ENCODE measurements at regions not wholly inside any gene's neighbourhood (a gene's known extent, or its start where the extent isn't known, plus 50 kb on each side); places are given as distances from the start of the nearest gene placed in this dataset.
A peak's percentile ranks its signal among the peaks of the same experiment; 100 is the strongest.
"Not testable (repeated sequence)": the region's sequence is repeated elsewhere in the genome, so short reads cannot be mapped to it uniquely, and the experiment has no call there.

DNA sequence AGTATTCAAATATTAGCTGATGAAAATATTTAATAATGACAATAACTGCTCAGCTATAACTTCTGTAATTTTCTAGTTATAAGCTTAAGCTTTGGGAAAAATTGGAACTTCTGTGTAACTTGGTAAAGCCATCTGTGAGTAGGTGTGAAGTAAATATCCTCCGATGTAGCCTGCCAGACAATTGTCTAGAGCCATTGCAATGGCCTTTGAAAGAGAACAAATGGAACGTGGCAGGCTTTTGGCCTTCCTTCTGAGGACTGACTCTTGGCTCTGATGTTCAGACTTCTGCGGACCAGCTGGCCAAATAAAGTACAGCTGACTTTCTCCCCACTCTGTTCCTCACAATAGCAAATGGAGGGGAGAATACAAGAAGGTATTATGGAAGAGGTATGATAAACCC, 203.4 kb upstream of the NMUR2 start:
- no peak for DNase-seq (ENCODE audit: low read depth)

DNA sequence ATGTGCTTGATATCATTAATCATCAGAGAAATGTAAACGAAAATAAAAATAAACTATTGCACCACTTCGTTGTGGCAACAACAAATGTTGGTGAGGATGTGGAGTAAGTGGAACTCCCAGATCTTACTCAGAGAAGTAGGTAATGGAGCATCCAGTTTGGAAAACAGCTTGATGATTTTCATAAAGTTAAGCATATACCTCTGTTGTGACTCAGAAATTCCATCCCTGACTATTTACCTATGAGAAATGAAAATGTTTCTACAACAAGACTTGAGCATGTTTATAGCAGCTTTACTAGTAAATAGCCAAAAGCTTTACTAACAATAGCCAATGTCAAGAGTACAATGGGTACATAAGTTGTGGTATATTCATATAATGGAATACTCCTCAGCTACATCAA, 214.7 kb upstream of the NMUR2 start:
- DNase-seq (ENCODE audit: low read depth), result no peak

DNA sequence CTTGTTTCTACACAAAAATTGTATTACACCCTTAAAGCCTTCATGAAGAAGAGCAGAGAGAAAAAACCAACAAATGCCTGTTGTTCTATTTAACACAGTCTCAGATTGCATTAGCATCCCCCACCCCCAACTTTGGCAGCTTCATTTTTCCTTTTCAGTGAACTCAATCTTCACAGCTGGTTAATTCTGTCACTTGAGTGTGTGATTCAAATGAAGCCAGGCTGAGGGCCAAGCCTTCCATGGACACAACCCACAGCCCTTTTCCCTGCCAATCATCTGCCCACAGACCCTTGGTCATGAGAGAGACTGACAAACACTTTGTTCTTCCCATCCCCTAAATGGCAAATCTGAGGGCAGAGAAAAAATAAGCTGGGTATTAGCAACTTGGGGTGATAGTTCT, 217.5 kb upstream of the NMUR2 start:
- no peak for DNase-seq (ENCODE audit: low read depth)

DNA sequence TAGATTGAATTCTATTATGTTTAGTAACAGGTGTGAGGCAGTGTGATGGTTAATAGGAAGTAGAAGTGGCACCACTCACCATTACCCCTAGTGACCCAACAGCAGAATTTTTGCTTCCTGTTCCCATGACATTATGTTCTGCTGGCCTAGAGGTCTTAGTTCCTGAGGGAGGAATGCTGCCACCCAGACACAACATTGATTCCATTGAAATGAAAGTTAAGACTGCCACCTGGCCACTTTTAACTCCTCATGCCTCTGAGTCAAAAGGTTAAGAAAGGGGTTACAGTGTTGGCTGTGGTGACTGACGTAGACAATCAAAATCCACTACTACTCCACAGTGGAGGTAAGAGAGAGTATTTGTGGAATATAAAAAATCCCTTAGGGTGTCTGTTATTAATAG, 218.9 kb upstream of the NMUR2 start:
- no peak for DNase-seq (ENCODE audit: low read depth)

DNA sequence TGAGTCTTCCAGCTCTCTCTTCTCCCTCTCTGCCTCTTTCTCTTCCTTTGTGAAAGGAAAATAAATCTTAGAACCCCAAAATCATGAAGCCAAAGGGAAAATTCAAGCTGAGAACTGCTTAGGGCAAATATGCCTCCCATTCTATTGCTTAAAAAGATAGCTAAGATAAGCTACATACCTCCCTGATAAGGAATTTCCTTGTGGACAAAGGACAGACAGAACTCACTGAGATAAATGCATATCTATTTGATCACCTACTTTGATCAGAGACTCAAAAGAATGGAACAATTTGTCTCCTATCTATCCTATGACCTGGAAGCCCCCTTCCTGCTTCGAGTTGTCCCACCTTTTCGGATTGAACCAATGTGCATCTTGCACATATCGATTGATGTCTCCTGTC, 220.6 kb upstream of the NMUR2 start:
- DNase-seq (ENCODE audit: low read depth), result no peak

DNA sequence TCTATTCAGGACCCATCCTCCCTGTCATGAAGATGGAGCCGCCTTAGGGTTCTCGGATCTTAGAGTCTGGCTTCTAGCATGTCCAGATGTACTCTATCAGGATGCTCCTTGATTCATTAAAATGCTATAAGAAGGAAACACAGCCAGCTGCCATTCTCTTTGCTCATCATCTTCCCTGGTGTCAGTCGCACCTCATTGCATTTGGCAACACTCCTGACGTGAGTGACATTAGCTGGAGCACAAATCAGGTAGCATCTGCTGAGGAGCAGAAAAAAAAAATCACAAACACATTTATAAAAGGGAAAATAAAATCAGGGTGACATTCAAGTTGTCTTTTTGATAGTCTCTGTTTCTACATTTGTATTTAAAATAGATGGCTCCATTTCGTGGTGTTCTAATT, 226.1 kb upstream of the NMUR2 start:
- no peak for DNase-seq (ENCODE audit: low read depth)

DNA sequence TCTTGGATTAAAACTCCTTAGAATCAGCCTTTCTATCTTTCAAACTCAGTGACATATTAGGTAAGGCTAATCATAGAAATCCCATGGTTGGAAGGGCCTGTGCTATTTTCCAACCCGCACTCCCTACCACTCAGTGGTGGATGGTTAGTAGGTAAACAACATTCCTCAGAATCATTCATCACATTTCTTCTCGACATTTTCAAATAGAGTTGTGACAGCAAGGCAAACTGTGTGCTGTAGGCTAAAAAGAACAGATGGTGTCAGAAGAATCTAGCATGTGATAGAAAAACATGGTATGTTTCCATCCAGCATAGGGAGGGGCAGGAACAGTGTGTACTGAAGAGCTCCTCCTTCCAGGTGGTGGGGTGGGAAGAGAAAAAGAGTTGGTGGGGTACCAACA, 227.3 kb upstream of the NMUR2 start:
- DNase-seq (ENCODE audit: low read depth), result no peak

DNA sequence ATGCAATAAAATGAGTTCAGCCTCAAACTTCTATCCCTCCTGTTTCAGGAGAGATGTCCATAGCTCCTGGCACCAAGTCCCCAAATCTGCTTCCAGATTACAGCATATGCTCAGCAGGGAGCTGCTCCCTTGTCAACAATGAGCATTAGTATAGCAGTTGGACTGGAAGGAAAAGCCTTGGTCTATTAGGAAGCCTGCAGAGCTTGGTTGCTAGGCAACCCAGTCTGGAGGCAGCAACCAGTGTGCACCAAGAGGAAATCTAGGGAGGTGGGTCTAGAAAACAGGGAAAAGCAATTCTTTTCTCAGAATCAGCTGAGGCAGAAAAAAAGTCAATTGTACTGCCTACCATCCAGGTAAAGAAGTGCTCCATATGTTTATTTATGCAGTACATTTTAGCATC, 229.5 kb upstream of the NMUR2 start:
- DNase-seq (ENCODE audit: low read depth), result no peak

DNA sequence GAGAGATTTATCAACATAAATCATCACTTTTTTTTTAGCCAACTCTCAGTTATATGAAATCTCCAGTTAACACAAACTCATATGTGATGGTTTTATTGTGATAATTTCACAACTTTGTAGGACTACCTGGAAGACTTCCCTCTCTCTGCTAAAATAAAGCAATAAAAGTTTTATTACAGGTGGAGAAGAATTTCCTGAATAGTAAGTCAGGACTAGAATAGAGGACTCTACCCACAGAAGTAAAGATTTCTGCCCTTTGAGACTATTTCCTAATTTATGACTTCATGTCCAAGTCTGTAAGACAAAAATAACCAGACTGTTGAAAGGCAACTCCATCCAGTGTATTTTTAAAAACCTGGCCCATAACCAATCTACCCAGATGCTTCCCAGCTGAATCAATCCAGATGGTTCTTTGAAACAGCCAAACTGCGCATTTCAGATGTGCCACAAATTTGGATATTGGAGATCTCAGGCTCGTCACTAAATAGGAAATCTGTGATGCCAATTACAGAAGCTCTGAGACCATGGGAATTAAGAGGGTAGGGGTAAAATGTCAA, 234.0 kb upstream of the NMUR2 start:
- no peak for DNase-seq (ENCODE audit: low read depth)

DNA sequence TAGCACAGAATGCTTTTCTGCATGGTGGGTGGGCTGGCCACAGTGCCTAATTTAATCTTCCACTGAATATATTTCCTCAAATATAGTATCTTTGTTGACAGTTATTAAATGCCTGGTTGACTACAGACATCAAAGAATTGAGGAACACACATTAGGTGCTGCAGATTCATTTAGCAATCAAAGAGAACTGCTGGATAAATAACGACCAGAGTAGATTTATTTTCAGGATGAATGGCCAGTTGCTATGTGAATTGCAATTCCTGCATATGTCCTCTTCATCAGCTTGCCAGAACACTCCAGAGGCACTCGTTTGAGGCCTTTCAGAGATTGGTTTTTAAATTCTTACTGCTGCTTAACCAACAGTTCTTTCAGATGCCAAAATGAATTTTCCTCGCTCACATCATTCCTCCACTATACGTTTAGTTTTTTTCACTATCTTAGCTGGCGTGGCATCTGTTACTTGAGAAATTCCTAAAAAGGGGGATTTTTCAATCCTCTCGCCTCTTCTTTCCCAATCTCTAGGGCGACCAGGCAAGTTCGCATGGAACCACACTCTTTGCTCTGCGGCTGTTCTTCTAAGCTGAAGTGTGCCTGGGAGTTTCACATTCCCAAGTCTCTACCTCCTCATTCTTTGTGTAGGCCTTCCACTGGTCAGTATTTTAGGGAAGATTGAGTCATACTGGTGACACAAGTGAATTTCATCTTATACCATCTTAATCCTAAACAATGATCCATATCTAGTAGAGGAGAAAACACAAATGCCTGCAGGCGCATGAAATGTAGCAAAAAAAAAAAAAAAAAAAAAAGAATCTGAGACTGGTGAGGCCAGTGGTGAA, 237.1 kb upstream of the NMUR2 start:
- no peak for DNase-seq (ENCODE audit: low read depth)

DNA sequence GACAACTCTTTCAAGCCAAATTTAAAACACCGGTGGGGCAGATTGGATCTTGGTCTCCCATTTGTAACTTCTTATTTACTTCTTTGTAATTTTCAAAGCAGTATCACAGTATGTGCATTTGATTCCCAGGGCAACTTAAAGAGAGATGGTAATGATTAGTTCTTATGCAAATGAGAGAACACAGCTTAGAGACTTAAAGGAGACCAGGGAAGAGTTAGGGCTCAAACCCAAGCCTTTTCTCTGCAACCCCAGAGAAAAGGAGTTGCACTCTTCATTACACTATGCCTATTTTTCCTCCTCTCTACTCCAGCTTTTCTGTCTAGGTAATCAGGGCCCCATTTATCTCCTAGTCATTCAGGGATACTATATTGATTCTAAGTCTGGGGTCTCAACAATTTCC, 237.8 kb upstream of the NMUR2 start:
- DNase-seq (ENCODE audit: low read depth), result no peak

DNA sequence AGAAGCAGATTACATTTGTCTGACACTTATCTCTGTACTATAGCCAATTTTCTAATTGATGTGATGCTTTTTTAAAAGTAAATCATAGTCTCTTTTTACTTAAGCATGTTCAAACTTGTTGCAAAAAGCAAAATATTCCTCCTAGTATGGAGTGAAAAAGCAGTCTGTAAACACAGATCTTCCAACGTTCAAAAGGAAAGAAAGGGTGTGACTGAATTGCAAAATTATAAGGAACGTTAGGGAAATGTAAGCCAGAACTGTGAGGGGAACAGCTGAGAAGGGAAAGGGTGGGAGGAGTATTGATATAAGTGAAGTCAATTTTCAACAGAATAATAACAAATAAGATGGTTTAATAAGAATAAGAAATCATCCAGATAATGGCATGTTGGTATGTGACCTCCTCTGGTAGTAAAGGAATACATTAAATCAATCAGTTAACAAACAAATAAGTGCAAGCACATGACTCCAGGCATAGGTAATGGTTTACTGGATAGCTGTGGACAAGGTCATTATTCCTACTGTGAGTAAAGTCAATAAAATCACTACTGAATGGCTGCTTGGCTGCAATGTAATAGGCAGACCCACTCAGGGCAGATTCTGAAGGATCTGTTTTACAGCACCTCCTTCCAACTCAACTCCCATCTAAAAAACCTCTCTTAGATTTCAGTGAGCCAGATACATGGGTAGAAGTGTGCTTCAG, 239.1 kb upstream of the NMUR2 start:
- no peak for DNase-seq (ENCODE audit: low read depth)

DNA sequence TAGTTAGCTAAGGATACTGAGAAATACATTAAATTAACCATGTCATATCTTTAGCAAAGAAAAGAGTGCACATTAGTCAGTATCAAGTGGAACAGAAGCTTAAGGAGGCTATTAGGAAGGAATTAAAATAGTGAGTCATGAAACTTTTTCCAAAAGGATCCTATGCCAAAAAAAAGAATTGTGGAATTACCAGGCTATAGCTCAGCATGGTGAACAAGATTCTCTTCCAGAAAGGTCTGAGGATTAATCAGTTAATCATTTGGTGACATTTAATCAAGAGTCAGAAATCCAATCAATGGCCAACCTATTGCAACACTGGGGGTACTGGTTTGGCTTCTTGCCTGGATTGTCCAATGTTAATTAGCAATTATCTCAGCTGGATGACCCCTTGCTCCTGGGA, 244.5 kb upstream of the NMUR2 start:
- DNase-seq (ENCODE audit: low read depth), result no peak

DNA sequence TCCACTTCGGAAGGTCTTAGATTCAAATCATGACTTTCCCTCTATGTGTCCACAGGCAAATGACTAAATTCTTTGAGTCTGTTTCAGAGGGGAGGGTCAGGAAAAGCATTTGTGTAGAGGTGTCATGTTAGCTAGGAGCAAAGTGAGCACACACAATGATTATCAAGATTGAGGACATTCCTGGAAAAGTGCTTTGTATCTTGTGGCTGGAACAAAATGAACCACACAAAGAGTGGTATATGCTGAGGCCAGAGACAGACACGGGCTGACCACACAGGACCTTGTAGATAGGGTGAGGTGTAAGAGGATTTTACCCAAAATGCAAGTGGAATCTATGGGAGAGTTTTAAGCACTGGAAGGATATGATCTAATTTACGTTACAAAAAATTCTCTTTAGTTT, 245.3 kb upstream of the NMUR2 start:
- DNase-seq (ENCODE audit: low read depth), result no peak

DNA sequence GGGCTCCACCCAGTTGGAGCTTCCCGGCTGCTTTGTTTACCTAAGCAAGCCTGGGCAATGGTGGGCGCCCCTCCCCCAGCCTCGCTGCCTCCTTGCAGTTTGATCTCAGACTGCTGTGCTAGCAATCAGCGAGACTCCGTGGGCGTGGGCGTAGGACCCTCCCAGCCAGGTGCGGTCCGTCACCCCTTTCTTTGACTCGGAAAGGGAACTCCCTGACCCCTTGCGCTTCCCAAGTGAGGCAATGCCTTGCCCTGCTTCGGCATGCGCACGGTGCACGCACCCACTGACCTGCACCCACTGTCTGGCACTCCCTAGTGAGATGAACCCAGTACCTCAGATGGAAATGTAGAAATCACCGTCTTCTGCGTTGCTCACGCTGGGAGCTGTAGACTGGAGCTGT, 254.4 kb upstream of the NMUR2 start:
- not testable (repeated sequence) for DNase-seq (ENCODE audit: low read depth)

DNA sequence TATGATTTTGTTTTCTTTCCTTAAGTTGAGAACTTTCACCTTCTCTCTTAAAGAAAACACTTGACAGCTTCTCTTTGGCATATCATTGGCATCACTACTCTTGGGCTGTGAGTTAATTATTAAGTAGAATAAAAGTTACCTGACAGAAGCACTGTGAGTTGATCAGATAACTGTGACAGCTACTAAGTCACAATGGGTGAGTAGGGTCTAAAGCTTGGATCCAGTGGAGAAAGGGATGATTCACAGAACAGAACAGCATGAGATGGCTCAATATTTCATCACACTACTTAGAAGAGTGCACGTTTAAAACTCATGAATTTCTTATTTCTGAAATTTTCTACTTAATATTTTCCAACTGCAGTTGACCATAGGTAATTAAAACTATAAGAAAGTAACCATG, 268.5 kb upstream of the NMUR2 start:
- no peak for DNase-seq (ENCODE audit: low read depth)

DNA sequence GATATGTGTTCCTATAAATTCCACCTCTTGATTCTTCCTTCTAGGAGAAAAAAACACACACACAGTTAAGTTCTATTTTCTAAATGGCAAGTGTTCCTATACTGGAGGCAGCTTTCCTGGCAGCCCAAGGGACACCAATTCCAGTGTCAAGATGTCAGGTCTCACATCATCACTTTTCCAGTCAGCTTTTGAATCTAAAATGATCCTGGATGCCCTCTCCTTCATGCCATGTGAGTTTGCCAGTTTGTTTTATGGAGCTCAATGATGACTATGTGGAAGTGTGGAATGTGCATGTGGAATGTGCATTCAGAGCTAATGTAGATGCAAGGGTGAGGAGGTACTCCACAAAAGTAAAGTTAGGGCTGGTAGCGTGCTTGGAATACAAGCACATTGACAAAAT, 269.3 kb upstream of the NMUR2 start:
- no peak for DNase-seq (ENCODE audit: low read depth)

DNA sequence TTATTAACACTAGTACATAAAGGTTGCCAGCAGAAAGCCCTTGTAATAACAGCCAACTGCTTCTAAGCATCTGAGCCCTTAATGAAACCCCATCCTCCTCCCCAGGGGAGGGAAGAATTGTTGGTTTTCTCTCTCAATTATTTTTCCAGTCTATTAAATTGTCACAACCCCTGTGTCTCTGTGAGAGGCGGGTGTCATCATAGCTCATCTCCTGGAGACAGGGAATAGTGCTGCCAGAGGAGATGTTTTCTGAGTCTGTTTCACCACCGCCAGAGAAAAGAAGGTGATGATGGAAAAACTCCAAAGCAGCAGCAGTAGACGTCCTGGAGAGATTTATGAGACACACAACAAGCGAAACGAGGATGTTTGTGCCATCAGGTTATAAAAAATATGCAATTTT, 271.1 kb upstream of the NMUR2 start:
- no peak for DNase-seq (ENCODE audit: low read depth)

DNA sequence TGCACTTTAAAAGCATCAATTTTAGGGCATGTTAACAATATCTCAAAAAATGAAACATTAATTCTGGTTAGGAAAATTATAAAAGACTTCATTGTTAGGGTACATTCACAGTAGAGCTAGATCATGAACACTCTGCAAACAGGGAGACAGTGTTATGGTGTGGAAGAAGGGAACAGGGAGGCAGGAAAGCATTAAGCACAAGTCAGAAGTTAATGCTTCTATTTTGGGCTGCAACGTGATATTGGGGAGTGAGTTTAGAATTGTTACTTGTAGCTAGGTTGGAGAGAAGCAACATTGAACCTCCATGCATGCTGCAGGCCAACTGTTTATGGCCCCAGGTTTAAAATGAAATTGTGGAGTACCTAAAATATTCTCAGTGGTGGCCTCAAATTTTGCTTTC, 278.1 kb upstream of the NMUR2 start:
- DNase-seq (ENCODE audit: low read depth), result no peak

DNA sequence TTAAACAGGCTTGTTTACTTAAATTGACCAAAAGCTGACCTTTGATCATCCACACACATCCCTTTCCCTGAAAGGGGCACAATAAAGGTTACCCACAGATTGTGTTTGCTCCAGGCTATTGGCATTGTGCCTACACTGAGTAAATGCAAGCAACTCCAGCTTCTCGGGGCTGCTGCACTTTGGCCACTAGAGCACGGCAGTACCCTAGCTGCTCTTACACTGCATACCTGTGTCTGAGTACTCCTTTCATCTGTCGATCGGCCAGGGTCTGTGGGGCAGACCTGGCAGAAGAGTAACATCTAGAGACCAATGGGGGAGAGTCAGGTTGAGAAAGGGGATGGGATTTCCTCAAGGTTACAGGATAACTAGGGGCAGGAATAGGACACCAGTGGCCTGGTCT, 281.9 kb upstream of the NMUR2 start:
- DNase-seq (ENCODE audit: low read depth), result no peak

DNA sequence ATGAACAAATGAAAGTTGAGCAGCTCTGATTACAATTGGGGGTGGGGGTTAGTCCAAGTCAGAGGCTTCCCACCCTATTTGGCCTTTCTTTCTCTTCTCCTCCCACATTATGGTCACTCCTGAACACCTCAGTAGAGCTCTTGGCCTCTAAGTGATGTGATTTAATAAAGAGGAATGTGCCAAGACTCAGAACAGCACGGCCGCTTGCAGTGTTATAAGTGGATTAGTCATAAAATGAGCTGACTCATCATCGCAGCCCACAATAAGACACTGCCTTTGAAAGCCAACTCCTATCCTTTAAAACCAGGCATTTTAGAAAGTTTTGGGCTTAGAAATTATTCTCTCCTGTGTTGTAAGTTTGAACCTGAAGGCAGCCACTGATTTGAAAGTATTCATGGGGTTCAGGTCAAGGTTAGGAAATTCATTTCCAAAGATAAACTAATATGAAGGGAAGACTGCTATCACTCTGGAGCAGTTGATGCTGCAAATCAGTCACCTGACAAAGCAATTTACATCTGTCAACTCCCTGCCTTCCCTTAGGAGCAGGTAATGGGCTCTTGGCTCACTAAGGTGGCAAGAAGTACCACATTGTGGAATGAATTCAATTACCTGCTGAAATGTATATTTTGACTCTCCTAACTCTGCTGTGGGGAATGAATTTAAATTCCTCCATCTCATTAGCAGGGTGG, 283.6 kb upstream of the NMUR2 start:
- DNase-seq (ENCODE audit: low read depth), result peak; percentile 83

DNA sequence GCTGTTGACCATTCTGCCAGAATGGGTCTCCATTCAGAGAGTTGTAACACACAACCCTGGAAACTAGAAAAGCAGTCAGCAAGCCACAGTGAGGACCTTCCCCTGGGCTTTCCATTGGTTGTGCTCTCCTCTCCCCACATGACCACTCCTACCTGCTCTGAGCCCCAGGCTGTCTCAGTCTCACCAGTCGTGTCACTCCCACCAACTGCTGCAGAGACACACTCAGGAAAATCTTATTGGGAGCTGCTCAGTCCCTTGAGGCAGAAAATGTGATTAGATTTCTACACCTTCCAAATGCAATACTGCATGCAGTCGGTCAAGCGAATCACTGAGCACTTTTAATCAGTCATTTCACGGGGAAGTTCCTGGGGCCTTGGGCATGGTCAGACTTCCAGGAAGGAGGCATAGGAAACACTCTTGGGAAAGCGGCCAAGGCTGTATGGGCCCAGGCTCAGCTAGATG, 284.2 kb upstream of the NMUR2 start:
- no peak for DNase-seq (ENCODE audit: low read depth)

DNA sequence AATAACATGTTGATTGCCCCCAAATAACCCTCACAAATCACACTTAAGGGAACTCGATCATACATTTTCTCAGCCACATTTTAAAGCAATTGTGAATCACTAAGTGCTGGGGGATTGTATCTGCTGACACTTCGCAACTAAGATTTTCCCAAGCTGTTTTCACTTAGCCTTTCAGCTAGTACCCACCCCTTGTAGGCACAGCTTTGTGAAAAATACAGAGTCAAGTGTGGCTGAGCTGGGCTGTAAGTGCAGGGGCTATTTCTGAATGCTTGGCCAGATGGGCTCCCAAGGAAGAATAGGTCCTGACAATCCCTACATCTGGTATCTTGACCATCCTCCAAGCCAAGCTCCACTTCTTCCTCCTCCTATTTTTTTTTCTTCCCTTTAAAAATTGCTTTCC, 289.2 kb upstream of the NMUR2 start:
- no peak for DNase-seq (ENCODE audit: low read depth)

Data from stromal cell of bone marrow (primary cell).